Esophagus squamous epithelium (tissue), 4 donors: ENCODE measurements at regions not wholly inside any gene's neighbourhood (a gene's known extent, or its start where the extent isn't known, plus 50 kb on each side); places are given as distances from the start of the nearest gene placed in this dataset.

Experiments used
- CTCF ChIP-seq, 6 experiments: fragments of 450-650 bp in 4 of 6; fragments of 200-600 bp in 2 of 6; sonication (generic) in 2 of 6; IDR thresholded peaks; one replicate each; pipeline ENCODE4 v1.5.1; 2016 to 2019; ENCODE audit warnings: antibody characterized with exemption in 6 of 6, mild to moderate bottlenecking in 4 of 6, moderate library complexity in 4 of 6
- POLR2A ChIP-seq, 4 donors: fragments of 450-650 bp; IDR thresholded peaks; one replicate each; pipeline ENCODE4 v1.6.1; 2017; ENCODE audit warnings: antibody characterized with exemption in 4 of 4, mild to moderate bottlenecking in 4 of 4, moderate library complexity in 3 of 4

GRCh38 chr6:11393713-11394627 lies 143.6 kb upstream of the TMEM170B start:
- TF ChIP-seq POLR2A (IDR thresholded peaks at IDR 0.05): no peak
- TF ChIP-seq CTCF (IDR thresholded peaks at IDR 0.05): no peak
